MCF 10A (cell line): ENCODE measurements at regions not wholly inside any gene's neighbourhood (a gene's known extent, or its start where the extent isn't known, plus 50 kb on each side); places are given as distances from the start of the nearest gene placed in this dataset.

Source experiments
- BruUV-seq: library from RNA; stranded (reverse); fragments of 400-500 nt; replicated peaks from 2 replicates; lab custom pipeline; 2021; lab: Mats Ljungman, UMichigan
- CTCF ChIA-PET: fragments of 300-600 bp; sonication (Branson Sonifier 250); formaldehyde crosslinking; extraction: SDS; loops from one replicate; lab custom pipeline; 2021; ENCODE audit warnings: antibody characterized with exemption, inconsistent platforms; lab: Yijun Ruan, JAX
- POLR2A ChIA-PET: fragments of 300-600, 350-650 bp; sonication (Branson Sonifier 250); formaldehyde crosslinking; extraction: SDS; loops from one replicate; lab custom pipeline; 2020; ENCODE audit warnings: antibody characterized with exemption, inconsistent platforms; lab: Yijun Ruan, JAX
- DNase-seq: peaks from one replicate; pipeline ENCODE4 v3.0.0-alpha.2; 2018; ENCODE audit not compliant: unreplicated experiment
- H3K27ac Mint-ChIP-seq: one replicate; pipeline ENCODE4 v1.8.0; 2022; ENCODE audit warnings: mild to moderate bottlenecking, low read depth, mixed read lengths; ENCODE audit not compliant: unreplicated experiment
- H3K27me3 Mint-ChIP-seq: one replicate; pipeline ENCODE4 v1.8.0; 2022; ENCODE audit warnings: mixed read lengths; ENCODE audit not compliant: insufficient read depth, unreplicated experiment
- H3K36me3 Mint-ChIP-seq: one replicate; pipeline ENCODE4 v1.8.0; 2022; ENCODE audit warnings: mild to moderate bottlenecking, moderate library complexity, mixed read lengths; ENCODE audit not compliant: insufficient read depth, unreplicated experiment
- H3K4me1 Mint-ChIP-seq: one replicate; pipeline ENCODE4 v1.8.0; 2022; ENCODE audit warnings: mixed read lengths; ENCODE audit not compliant: insufficient read depth, unreplicated experiment
- H3K4me3 Mint-ChIP-seq: one replicate; pipeline ENCODE4 v1.8.0; 2022; ENCODE audit warnings: mild to moderate bottlenecking, moderate library complexity, mixed read lengths; ENCODE audit not compliant: unreplicated experiment
- H3K9me3 Mint-ChIP-seq: one replicate; pipeline ENCODE4 v1.8.0; 2022; ENCODE audit warnings: mixed read lengths; ENCODE audit not compliant: unreplicated experiment
- intact Hi-C: fragments of 100-400 bp; cut with micrococcal nuclease; formaldehyde crosslinking; loops from 2 replicates; pipeline ENCODE4 v1.14.1; 2022
- TF ChIP-seq, protein P1 (sequence below): fragments of 200-600 bp; IDR thresholded peaks from one replicate; pipeline ENCODE4 v1.8.0; 2022; ENCODE audit warnings: antibody characterized with exemption, mild to moderate bottlenecking; ENCODE audit not compliant: unreplicated experiment

DNA sequence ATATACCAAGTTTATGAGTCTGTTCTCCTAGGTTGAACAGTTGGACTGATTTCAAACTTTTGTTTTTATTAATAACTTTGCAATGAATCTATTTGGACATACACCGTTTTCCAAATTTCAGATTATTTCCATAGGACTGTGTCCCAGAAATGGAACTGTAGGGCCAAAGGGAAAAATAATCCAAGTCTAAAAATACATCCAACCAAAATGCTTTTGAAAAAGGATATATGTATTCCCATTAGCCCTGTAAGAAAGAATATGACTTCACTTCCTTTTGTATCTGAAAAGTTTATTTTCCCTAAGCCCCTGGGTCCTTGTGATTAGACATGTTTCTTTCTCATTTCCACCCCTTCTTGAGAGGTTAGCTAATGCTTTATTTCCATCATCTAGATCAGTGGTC is 434.2 kb upstream of the MKI67 start:
- intact Hi-C loops = no loop called here
- H3K27ac Mint-ChIP-seq = no peak overlapping the region
- DNase-seq = no peak
- peaks cover 10% of the 10 kb centered on the region for H3K9me3 Mint-ChIP-seq
- H3K27me3 Mint-ChIP-seq = peaks cover 21% of the 10 kb centered on the region
- POLR2A ChIA-PET = interaction anchor here (0.6 kb wide), 1 partner anchor 344 kb away, joined by 4 read pairs; no protein-coding TSS in a partner anchor
- CTCF ChIA-PET = no interaction called here
- no peak overlapping the region for H3K4me3 Mint-ChIP-seq
- H3K4me1 Mint-ChIP-seq = no peaks in the 10 kb centered on the region
- no TSS peak for BruUV-seq
- peaks cover 6% of the 10 kb centered on the region for H3K36me3 Mint-ChIP-seq
- TF ChIP-seq, protein P1, sequence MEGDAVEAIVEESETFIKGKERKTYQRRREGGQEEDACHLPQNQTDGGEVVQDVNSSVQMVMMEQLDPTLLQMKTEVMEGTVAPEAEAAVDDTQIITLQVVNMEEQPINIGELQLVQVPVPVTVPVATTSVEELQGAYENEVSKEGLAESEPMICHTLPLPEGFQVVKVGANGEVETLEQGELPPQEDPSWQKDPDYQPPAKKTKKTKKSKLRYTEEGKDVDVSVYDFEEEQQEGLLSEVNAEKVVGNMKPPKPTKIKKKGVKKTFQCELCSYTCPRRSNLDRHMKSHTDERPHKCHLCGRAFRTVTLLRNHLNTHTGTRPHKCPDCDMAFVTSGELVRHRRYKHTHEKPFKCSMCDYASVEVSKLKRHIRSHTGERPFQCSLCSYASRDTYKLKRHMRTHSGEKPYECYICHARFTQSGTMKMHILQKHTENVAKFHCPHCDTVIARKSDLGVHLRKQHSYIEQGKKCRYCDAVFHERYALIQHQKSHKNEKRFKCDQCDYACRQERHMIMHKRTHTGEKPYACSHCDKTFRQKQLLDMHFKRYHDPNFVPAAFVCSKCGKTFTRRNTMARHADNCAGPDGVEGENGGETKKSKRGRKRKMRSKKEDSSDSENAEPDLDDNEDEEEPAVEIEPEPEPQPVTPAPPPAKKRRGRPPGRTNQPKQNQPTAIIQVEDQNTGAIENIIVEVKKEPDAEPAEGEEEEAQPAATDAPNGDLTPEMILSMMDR = no peak

GRCh38 chr10:128560993-128561392 is 434.8 kb upstream of the MKI67 start:
- H3K36me3 Mint-ChIP-seq = peaks cover 6% of the 10 kb centered on the region
- intact Hi-C loops = no loop called here
- CTCF ChIA-PET = no interaction called here
- H3K9me3 Mint-ChIP-seq = peaks cover 10% of the 10 kb centered on the region
- TF ChIP-seq, protein P1 = no peak
- H3K27me3 Mint-ChIP-seq = peaks cover 21% of the 10 kb centered on the region
- no peaks in the 10 kb centered on the region for H3K4me1 Mint-ChIP-seq
- BruUV-seq = no TSS peak
- no peak overlapping the region for H3K4me3 Mint-ChIP-seq
- no peak for DNase-seq
- H3K27ac Mint-ChIP-seq = no peak overlapping the region
- POLR2A ChIA-PET = interaction anchor here (0.6 kb wide), 1 partner anchor 344 kb away, joined by 4 read pairs; no protein-coding TSS in a partner anchor

DNA sequence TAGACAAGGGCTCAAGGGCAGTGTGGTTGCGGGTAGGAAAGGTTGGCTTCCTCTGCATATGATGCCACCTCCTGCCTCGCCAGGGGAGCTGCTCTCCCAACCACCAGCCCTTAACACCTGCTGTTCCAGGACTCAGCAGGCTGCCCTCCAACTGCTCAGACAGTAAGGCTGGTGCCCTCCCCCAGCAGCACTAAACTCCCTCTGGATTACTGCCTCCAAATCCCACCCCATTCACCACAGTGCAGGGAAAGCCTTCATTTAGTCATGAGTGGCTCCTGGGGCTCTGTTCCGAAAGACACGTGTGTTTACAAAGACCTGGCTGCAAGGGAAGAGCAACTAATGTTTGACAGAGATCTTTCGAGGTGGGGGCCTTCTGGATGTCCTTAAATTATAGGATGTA is 437.2 kb upstream of the MKI67 start:
- intact Hi-C loops = no loop called here
- Mint-ChIP-seq H3K4me3 (no peak overlapping the region), H3K9me3 (peaks cover 10% of the 10 kb centered on the region), H3K4me1 (no peaks in the 10 kb centered on the region), H3K36me3 (peaks cover 6% of the 10 kb centered on the region), H3K27ac (no peak overlapping the region), H3K27me3 (peaks cover 11% of the 10 kb centered on the region)
- DNase-seq = no peak
- ChIA-PET POLR2A (no interaction called here), CTCF (no interaction called here)
- TF ChIP-seq, protein P1 = no peak
- BruUV-seq = no TSS peak

DNA sequence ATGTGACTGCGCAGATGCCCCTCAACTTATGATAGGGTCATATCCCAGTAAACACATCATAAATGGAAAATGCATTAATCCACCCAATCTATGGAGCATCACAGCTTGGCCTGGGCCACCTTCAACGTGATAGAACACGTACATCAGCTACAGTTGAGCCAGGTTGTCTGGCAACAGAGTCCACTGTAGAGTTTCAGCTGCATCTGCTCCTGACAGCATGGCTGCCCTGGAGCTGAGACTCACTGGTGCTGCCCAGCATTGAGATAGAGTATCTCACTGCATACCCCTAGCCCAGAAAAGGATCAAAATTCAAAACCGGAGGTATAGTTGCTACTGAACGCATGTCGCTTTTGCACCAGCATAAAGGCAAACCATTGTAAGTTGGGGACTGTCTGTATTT is 437.7 kb upstream of the MKI67 start:
- no peak for DNase-seq
- POLR2A ChIA-PET = no interaction called here
- intact Hi-C loops = no loop called here

More for the DNA sequence above, 437.7 kb upstream of the MKI67 start:
- H3K4me1 Mint-ChIP-seq = no peaks in the 10 kb centered on the region
- BruUV-seq = no TSS peak
- H3K4me3 Mint-ChIP-seq = no peak overlapping the region
- no peak overlapping the region for H3K27ac Mint-ChIP-seq
- H3K9me3 Mint-ChIP-seq = peaks cover 10% of the 10 kb centered on the region
- H3K27me3 Mint-ChIP-seq = peaks cover 11% of the 10 kb centered on the region
- CTCF ChIA-PET = no interaction called here
- TF ChIP-seq, protein P1 = no peak
- H3K36me3 Mint-ChIP-seq = peaks cover 5% of the 10 kb centered on the region
